ENCODE measurements at regions not wholly inside any gene's neighbourhood (a gene's known extent, or its start where the extent isn't known, plus 50 kb on each side); places are given as distances from the start of the nearest gene placed in this dataset.
"Not testable (repeated sequence)": the region's sequence is repeated elsewhere in the genome, so short reads cannot be mapped to it uniquely, and the experiment has no call there.

DNA sequence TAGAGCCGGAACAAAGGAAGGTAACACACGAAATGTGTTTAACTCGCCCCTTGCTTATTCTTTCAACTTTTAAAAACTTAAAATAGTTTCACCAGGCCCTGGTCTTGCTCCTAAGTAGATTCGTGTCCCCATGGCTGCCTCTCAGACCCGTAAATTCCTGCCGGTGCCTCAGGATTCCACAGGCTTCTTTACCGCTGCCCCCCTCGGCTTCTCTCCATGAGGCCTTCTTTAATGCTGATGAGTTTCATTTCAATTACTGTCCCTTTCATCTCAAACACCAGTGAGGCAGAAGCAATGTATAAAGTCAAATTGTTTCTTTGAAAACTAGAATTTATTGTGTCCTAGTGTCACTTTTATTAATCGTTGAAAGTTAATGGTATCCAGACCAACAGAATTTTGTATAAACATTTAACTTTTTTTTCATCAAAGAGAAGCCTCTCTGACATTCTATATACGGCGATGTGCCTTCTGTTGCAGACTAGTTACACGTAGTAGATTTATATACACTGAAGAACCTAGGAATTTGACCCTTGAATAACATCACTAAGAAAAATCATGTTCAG is 225.2 kb downstream of the C7orf25 start:
- Mint-ChIP-seq H3K4me1 (no peaks in the 10 kb centered on the region), H3K27me3 (peaks cover 24% of the 10 kb centered on the region), H3K27ac (no peak overlapping the region), H3K4me3 (no peak overlapping the region), H3K9me3 (peaks cover 0 to 13% of the 10 kb centered on the region in 2 donors)
- ATAC-seq (no peak), DNase-seq (no peak)

DNA sequence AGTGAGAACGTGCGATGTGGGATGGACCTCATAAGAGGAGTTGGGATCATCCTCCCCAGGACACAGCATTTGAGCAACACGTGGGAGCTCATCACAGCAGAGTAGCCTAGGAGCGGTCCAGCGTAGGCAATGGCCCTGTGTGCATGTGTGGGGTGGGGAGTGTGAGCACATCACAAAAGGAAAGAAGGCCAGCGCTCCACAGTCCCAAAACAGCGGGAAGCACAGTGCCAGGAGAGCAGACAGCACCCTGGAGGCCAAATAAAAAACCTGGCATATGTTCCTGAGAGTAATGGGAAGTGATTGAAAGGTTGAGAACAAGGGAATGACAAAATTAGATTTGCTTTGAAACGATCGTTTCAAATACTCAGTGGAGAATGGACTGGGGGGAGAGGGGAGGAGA is 226.0 kb downstream of the C7orf25 start:
- Mint-ChIP-seq H3K27ac (peak overlapping the region; percentile 6 to 8), H3K4me1 (no peaks in the 10 kb centered on the region), H3K27me3 (peaks cover 19% of the 10 kb centered on the region), H3K9me3 (peaks cover 0 to 13% of the 10 kb centered on the region in 2 donors), H3K4me3 (no peak overlapping the region)
- ATAC-seq, result peak; percentile 26
- DNase-seq, result no peak

GRCh38 chr7:42677751-42678699 is 233.8 kb downstream of the C7orf25 start:
- Mint-ChIP-seq H3K4me1 (no peaks in the 10 kb centered on the region), H3K4me3 (no peak overlapping the region), H3K27ac (no peak overlapping the region), H3K9me3 (peaks cover 0 to 15% of the 10 kb centered on the region in 2 donors), H3K27me3 (peaks cover 28% of the 10 kb centered on the region)
- DNase-seq (no peak), ATAC-seq (no peak)

DNA sequence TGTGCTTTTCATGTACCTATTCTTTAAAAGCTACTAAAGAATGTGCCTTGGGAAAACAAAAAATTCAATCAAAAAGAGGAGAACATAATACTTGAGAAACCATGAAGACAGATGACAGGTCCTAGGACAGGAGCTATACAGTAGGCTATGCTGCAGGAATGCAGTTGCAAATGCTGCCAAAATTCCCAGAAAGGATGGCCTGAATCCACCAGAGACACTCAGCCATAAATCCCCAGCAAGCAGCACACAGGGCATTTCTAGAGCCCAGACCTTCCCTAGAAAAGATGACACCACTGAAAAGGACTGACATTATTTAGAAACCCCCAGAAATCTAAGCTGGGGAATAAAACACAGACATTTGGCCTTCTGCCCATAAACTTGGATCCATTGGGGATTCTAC is 237.3 kb downstream of the C7orf25 start:
- no peak for ATAC-seq
- no peak overlapping the region for H3K4me3 Mint-ChIP-seq
- H3K27ac Mint-ChIP-seq, result no peak overlapping the region
- peaks cover 23% of the 10 kb centered on the region for H3K27me3 Mint-ChIP-seq
- peaks cover 0 to 8% of the 10 kb centered on the region in 2 donors for H3K9me3 Mint-ChIP-seq
- H3K4me1 Mint-ChIP-seq, result no peaks in the 10 kb centered on the region
- DNase-seq, result no peak

- Mint-ChIP-seq H3K4me3 (no peak overlapping the region), H3K9me3 (peaks cover 0 to 5% of the 10 kb centered on the region in 2 donors), H3K27me3 (peaks cover 17% of the 10 kb centered on the region), H3K27ac (no peak overlapping the region), H3K4me1 (no peaks in the 10 kb centered on the region)
- DNase-seq (no peak), ATAC-seq (no peak)
Observed at GRCh38 chr7:42673951-42674350, 237.9 kb downstream of the C7orf25 start.

DNA sequence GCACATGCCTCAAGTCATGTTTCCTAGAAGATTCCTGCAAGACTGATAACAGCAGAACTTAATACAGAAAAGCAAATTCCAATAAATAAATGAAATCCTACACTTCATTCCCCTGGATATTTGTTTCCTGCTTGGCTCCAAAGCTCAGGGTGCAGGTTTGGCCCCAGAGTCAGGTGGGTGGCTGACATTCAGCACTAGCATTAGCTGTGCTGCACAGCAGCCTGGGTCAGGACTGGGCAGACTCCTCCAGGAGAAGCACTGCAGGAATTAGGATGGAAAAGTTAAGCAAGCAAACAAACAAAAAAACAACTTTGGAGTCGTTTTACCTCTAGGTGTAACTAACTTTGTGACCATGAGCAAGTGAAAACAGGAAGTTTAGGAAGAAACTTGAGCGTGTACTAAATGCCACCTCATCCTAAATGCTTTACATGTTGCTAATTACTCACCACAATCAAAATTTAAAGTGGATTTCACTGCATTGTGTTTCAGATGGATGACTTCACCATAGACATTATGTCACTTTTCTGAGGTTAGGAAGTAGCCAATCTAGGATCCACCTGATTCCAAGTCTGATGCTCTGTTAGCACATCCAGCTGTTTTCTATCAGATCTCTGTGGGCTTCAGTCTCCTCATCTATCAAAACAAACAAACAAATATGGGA is 239.4 kb downstream of the C7orf25 start:
- no peak for ATAC-seq
- Mint-ChIP-seq H3K27me3 (peaks cover 12% of the 10 kb centered on the region), H3K4me1 (no peaks in the 10 kb centered on the region), H3K27ac (no peak overlapping the region), H3K9me3 (peaks cover 3 to 4% of the 10 kb centered on the region in 2 donors), H3K4me3 (no peak overlapping the region)
- DNase-seq, result no peak

GRCh38 chr7:42671627-42672026 is 240.2 kb downstream of the C7orf25 start:
- ATAC-seq (no peak), DNase-seq (no peak)
- Mint-ChIP-seq H3K4me1 (no peaks in the 10 kb centered on the region), H3K27me3 (peaks cover 14% of the 10 kb centered on the region), H3K9me3 (peaks cover 11 to 13% of the 10 kb centered on the region in 2 donors), H3K4me3 (no peak overlapping the region), H3K27ac (peak overlapping the region in 1 of 2 donors; percentile 34)

DNA sequence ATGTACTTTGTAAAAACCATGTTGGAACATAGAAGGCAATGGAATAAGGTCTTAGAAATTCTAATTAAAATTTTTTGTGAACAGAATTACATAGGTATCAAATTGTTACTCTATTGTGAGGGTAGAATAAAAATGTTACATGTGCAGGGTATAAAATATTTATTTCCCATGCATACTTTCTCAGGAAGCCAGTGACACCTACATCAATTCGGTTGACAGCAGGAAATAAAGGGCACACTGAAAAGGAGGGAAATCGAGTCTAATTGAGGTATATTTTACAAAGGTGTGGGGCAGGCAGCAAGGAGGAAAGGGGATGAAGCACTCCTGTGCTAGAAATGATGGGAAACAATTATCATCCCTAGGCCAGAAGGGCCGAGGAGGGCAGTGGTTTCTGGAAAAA is 244.9 kb downstream of the C7orf25 start:
- ATAC-seq (no peak), DNase-seq (no peak)
- H3K27ac Mint-ChIP-seq, result no peak overlapping the region
- no peak overlapping the region for H3K4me3 Mint-ChIP-seq
- peaks cover 12% of the 10 kb centered on the region for H3K27me3 Mint-ChIP-seq
- peaks cover 19 to 20% of the 10 kb centered on the region in 2 donors for H3K9me3 Mint-ChIP-seq
- H3K4me1 Mint-ChIP-seq, result no peaks in the 10 kb centered on the region

GRCh38 chr7:42662862-42663261 is 249.0 kb downstream of the C7orf25 start:
- no peak overlapping the region for H3K27ac Mint-ChIP-seq
- H3K4me3 Mint-ChIP-seq, result no peak overlapping the region
- no peak for DNase-seq
- no peak for ATAC-seq
- H3K4me1 Mint-ChIP-seq, result no peaks in the 10 kb centered on the region
- peaks cover 19 to 20% of the 10 kb centered on the region in 2 donors for H3K9me3 Mint-ChIP-seq
- peaks cover 12% of the 10 kb centered on the region for H3K27me3 Mint-ChIP-seq

- ATAC-seq (no peak), DNase-seq (no peak)
- H3K4me3 Mint-ChIP-seq, result no peak overlapping the region
- no peaks in the 10 kb centered on the region for H3K4me1 Mint-ChIP-seq
- H3K27ac Mint-ChIP-seq, result no peak overlapping the region
- H3K27me3 Mint-ChIP-seq, result no peaks in the 10 kb centered on the region
- peaks cover 5% of the 10 kb centered on the region in 2 donors for H3K9me3 Mint-ChIP-seq
Observed at GRCh38 chr7:42661312-42661711, 250.6 kb downstream of the C7orf25 start.

DNA sequence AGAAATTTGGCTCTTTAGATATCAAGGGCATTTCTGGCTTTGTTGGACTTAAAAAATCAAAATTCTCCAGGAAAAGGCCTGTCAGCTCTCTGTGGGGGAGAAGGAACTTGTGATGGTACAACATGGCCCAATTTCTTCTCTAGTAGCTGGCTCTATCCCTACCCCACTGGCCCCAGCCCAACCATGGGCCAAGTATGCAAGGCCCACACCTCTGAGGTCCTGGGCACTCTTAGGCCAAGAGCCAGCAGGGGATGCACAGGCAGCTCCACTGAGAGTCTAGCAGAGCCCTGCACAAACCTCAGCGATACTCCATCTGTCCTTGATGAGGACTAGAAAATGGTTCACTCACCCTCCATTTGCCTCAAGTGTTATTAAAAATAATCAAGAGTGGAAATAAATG is 261.2 kb downstream of the C7orf25 start:
- peaks cover 8 to 19% of the 10 kb centered on the region in 2 donors for H3K9me3 Mint-ChIP-seq
- no peak overlapping the region for H3K27ac Mint-ChIP-seq
- peaks cover 8% of the 10 kb centered on the region for H3K27me3 Mint-ChIP-seq
- no peak overlapping the region for H3K4me3 Mint-ChIP-seq
- H3K4me1 Mint-ChIP-seq, result no peaks in the 10 kb centered on the region
- DNase-seq, result no peak
- no peak for ATAC-seq

DNA sequence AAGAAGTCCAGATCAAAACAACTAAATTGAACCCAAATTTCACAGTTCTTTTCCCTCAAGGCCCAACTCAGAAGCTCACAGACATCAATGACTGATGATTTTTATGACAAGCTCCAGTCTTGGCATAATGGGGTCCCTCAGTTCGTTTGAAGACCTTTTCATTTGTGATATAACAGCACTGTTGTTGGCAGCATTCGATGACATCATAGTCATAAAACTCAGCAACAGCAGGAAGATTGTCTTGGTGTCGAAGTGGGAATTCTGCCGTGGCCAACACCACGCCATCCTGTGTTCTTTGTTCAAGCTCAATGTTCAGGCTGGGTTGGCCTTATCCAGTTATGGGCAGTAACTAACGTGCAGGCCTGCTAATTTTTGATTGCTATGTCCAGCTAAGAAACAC is 261.7 kb downstream of the C7orf25 start:
- Mint-ChIP-seq H3K9me3 (peaks cover 5 to 15% of the 10 kb centered on the region in 2 donors), H3K27ac (no peak overlapping the region), H3K27me3 (peaks cover 8% of the 10 kb centered on the region), H3K4me1 (no peaks in the 10 kb centered on the region), H3K4me3 (no peak overlapping the region)
- no peak for ATAC-seq
- DNase-seq, result no peak

GRCh38 chr7:42645906-42646305 is 266.0 kb downstream of the C7orf25 start:
- Mint-ChIP-seq H3K4me3 (no peak overlapping the region), H3K27me3 (peaks cover 10% of the 10 kb centered on the region), H3K4me1 (no peaks in the 10 kb centered on the region), H3K9me3 (peaks cover 0 to 7% of the 10 kb centered on the region in 2 donors), H3K27ac (no peak overlapping the region)
- DNase-seq (no peak), ATAC-seq (no peak)

DNA sequence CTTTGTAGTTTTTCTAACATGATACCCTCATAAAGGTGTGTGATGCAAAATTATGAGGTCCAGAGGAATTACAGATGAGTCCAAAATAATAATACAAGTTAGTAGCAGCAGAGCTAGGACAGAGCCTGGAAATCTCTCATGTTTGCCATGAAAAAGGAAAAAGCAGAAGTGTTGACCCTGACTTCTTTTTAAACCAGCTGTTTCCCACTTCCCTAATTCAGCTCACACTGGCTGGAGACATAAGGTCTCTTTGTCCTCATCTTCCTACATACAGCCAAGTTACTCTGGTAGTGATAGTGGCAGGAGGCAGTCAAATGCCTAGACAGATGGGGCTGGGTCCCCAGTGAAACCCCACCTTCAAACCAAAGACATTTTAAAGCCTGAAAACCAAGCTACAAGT is 269.2 kb downstream of the C7orf25 start:
- peaks cover 0 to 7% of the 10 kb centered on the region in 2 donors for H3K9me3 Mint-ChIP-seq
- no peak for ATAC-seq
- DNase-seq, result no peak
- H3K27me3 Mint-ChIP-seq, result peaks cover 10% of the 10 kb centered on the region
- no peak overlapping the region for H3K27ac Mint-ChIP-seq
- H3K4me1 Mint-ChIP-seq, result no peaks in the 10 kb centered on the region
- H3K4me3 Mint-ChIP-seq, result no peak overlapping the region

DNA sequence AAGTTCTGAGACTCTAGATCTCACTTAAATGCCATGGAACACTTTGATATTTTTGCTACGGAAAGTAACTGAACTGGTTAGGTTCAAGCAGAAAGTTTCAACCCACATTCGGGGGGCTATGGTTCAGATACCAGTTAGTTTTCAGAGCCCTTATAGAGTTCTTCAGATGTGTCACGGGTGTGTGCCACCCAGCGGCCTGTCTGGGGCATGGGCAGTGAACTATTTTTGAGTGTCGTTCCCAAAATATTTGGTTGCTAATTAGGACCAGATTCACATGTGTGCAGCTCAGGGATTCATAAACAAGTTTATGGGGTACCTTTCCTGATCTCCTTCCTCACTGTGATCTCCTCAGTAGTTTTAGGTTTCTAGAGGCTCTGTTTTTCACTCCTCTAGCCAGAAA is 271.9 kb downstream of the C7orf25 start:
- Mint-ChIP-seq H3K9me3 (peaks cover 0 to 7% of the 10 kb centered on the region in 2 donors), H3K4me3 (no peak overlapping the region), H3K27me3 (peaks cover 10% of the 10 kb centered on the region)

GRCh38 chr7:42636380-42636779 is 275.5 kb downstream of the C7orf25 start:
- H3K27me3 Mint-ChIP-seq, ATAC-seq, H3K4me3 Mint-ChIP-seq, H3K27ac Mint-ChIP-seq, H3K4me1 Mint-ChIP-seq, H3K9me3 Mint-ChIP-seq, DNase-seq: not testable (repeated sequence)

More for the DNA sequence above, 271.9 kb downstream of the C7orf25 start:
- DNase-seq (no peak), ATAC-seq (no peak)
- Mint-ChIP-seq H3K4me1 (no peaks in the 10 kb centered on the region), H3K27ac (no peak overlapping the region)
